Thyroid gland (tissue), 4 donors: ENCODE measurements at regions not wholly inside any gene's neighbourhood (a gene's known extent, or its start where the extent isn't known, plus 50 kb on each side); places are given as distances from the start of the nearest gene placed in this dataset.

Experiments
- CTCF ChIP-seq, 6 experiments: fragments of 200-600 bp in 3 of 6; fragments of 450-650 bp in 3 of 6; sonication (generic) in 3 of 6; IDR thresholded peaks; one replicate each; pipeline ENCODE4 v1.5.1; 2016 to 2019; ENCODE audit warnings: antibody characterized with exemption in 6 of 6, mild to moderate bottlenecking in 2 of 6, inconsistent platforms in 1 of 6, moderate library complexity in 1 of 6
- POLR2A ChIP-seq, 2 donors: fragments of 450-650 bp; IDR thresholded peaks; one replicate each; pipeline ENCODE4 v1.6.1; 2017; ENCODE audit warnings: antibody characterized with exemption in 2 of 2, mild to moderate bottlenecking in 2 of 2, moderate library complexity in 1 of 2

- TF ChIP-seq CTCF (IDR thresholded peaks at IDR 0.05) (no peak), POLR2A (IDR thresholded peaks at IDR 0.05) (no peak)
Observed at GRCh38 chr3:144865948-144866347, 894.3 kb downstream of the DIPK2A start.
